HG03439 (cell line): ENCODE measurements at regions not wholly inside any gene's neighbourhood (a gene's known extent, or its start where the extent isn't known, plus 50 kb on each side); places are given as distances from the start of the nearest gene placed in this dataset.

Experiments used
- ATAC-seq: cut with Tn5 transposase; IDR thresholded peaks from one replicate; pipeline ENCODE4 v1.9.1; 2021; ENCODE audit warnings: mild to moderate bottlenecking, moderate library complexity; ENCODE audit not compliant: unreplicated experiment

- no peak for ATAC-seq
These were observed 486.7 kb upstream of the ADAMTS16 start for GRCh38 chr5:4653475-4653874.

DNA sequence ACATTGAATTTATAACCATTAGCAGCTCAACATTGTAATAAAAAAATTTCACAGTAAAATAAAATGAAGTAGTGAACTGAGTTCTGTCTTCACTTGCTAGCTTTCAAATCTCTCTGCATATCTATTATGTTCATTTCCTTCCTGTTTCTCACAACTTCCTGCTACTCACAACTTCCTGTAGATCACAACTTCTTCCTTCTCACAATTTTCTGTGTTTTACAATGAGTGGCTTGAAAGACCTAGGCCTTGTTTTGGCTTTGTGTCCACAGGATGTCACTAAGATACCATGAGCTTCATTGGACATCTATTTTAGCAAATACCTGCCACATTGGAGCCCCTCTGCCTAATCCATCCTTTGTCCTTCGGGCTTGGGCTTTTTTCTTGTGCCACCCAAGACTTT, 480.3 kb upstream of the ADAMTS16 start:
- ATAC-seq, result no peak

DNA sequence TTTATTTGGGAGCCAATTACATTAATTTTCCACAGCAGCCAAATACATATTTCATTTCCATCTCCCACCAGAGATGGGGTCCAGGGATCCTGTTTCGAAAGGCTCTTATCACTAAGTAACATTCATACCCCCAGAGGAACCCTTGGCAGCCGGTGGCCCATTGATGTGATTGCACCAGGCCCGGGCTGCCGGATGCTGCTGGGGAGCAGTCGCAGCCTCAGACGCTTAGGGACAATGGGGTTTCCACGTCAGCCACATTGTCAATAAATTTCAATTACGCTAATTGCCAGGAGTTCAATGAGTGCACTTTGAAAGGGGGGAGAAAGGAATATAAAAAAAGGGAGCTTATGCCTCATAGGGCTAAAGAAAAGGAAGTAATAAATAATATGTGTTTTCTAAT, 478.8 kb upstream of the ADAMTS16 start:
- no peak for ATAC-seq

GRCh38 chr5:4661836-4662235, 478.3 kb upstream of the ADAMTS16 start:
- ATAC-seq, result no peak

DNA sequence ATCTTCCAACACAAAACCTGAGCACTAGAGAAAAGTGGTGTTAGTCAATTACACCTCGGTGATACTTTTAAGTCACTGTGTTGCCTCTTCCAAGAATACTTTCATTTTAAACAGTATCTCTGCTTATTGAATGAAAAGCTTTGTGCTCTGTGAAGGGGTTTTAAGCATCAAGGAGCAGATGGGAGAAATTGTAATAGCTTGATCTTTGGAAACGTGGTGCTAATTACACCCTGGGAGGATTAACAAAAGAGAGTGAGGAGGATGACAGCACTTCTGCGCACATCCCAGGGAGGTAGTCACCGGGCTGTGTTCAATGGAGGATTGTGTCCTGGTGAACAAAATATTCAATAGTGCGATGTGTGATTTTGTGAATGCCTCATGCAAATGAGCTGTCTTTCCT, 477.4 kb upstream of the ADAMTS16 start:
- ATAC-seq, result no peak

GRCh38 chr5:4665911-4666310, 474.2 kb upstream of the ADAMTS16 start:
- ATAC-seq, result no peak

- ATAC-seq, result no peak
These were observed 466.0 kb upstream of the ADAMTS16 start for GRCh38 chr5:4674166-4674565.

DNA sequence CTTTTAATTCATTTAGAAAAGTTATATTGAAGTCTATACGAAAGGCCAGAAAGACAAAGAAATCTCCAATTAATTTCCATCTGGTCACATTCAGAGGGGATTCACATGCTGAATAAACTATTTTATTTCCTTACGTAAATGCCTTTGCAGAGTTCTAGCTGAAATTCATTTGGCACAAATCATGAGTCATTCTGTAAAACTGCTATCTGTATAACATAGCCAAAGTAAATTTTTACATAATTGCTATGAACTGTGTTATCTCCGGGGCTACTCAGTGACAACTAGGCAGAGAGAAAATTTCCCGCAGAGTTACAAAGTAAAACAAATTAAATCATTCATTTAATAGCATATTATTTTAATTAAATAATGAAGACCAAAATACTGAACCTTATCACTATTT, 463.2 kb upstream of the ADAMTS16 start:
- no peak for ATAC-seq

DNA sequence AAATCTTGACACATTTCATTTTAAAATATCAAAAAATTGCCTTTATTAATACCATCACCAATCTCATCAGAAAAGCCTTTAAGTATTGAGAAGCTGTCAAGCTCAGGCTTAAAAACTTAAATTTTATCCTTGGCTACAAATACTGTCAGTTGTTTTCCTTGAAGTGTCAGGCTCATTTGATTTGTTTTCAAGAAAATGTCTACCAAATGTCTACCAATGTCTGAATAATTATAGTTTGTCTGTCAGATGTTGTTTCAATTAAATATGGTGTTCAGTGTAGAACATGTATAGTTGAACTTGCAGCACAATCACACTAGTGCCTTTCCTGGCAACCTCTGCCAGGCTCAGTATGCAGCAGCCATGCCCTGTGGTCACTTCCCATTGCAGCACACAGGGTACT, 455.2 kb upstream of the ADAMTS16 start:
- ATAC-seq, result no peak

GRCh38 chr5:4698596-4698995, 441.5 kb upstream of the ADAMTS16 start:
- no peak for ATAC-seq

DNA sequence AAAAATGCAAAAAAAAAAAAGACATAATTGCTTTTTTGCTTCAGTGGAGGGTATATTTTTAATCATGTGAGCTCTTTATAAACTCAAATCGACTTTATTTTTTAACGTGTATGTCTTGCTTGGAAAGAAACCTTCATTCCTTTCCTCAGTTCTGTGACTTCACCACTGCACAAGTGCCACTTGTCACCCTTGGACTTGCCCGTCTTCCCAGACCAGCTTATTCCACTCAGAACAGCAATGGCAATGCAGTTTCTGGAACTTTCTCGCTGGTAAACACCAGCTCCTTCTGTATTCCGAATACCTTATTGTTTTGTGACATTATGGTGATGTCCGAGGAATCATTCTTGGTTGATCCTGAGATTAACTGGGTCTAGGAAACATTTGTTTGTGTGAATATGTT, 440.5 kb upstream of the ADAMTS16 start:
- no peak for ATAC-seq

GRCh38 chr5:4700069-4700468, 440.1 kb upstream of the ADAMTS16 start:
- no peak for ATAC-seq

GRCh38 chr5:4700871-4701270, 439.3 kb upstream of the ADAMTS16 start:
- no peak for ATAC-seq

DNA sequence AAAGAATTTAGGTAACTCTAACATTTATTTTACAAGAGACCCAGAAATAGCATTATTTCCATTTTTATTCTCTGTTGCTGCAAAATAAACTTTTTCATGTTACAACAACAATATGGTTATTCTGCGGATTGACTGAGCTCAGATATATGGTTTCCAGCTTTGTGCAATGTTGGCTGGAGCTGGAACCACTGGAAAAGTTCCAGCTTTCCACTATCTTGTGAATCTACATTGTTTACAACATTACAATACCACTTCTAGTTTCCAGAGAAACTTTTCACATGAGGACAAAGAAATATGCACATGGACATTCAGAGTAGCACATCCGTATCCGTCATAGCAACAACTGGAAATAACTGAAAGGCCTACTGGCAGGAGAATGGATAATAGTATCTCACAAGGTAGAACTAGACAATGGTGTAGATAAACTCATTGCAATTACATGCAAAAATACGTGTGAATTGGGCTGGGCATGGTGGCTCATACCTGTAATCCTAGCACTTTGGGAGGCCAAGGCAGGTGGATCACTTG, 436.1 kb upstream of the ADAMTS16 start:
- no peak for ATAC-seq

- no peak for ATAC-seq
These were observed 435.2 kb upstream of the ADAMTS16 start for GRCh38 chr5:4704951-4705350.

GRCh38 chr5:4716781-4717180, 423.3 kb upstream of the ADAMTS16 start:
- no peak for ATAC-seq

DNA sequence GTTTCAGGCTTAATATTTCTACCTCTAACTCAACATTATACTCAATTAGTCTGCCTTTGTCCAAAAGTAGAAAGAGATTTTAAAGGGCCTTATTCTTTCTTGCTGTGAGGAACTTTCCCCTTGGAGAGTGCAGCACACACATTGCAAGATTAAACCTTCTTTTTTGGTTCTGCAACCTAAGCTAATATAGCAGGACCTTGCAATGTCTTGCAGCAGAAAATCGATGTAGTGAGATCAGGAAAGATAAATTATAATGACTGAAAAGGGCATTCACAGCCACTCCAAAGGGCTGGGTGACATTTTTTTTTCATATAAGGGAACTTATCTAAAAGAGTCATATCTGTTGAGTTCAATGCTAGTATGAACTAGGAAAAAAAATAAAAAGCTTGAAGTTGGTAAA, 422.7 kb upstream of the ADAMTS16 start:
- ATAC-seq, result no peak

GRCh38 chr5:4720831-4721230, 419.3 kb upstream of the ADAMTS16 start:
- ATAC-seq, result no peak

- ATAC-seq, result no peak
These were observed 417.2 kb upstream of the ADAMTS16 start for GRCh38 chr5:4722886-4723285.

DNA sequence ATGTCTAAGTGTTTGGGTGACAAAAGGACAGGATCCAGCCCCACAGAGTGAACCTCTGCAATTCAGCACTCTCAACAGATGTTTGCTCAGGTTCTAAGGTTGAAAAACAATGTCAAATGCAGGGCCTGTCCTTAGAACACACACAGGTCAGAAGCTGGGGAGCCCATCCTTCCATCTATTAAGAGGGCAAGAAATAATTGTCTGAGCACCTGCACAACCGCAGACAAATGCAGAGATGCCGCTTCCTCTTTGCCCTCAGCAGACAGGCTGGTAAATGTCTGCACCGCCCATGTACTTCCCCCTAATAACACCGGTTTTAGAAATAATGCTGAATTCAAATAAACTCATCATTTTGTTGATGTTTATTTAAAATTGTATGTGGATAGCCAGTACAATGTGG, 414.5 kb upstream of the ADAMTS16 start:
- ATAC-seq, result no peak

DNA sequence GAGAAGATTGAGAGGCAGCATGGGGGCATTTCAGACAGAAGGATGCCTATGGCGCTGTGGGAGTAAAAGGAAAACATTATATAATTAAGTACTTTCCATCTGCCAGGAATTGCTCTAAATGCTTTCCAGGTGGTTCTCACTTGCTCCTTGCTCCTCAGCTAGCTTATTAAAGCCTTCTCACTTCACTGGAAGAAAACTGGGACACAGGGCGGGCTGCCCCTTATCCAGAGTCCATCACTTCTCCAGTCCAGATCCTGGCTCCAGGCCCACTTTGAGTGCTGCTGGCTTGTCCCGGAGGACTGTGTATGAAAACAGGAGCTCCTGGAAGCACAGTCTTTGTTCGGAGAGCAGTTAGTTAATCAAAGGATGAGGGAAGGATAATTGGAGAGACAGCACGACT, 409.9 kb upstream of the ADAMTS16 start:
- no peak for ATAC-seq

DNA sequence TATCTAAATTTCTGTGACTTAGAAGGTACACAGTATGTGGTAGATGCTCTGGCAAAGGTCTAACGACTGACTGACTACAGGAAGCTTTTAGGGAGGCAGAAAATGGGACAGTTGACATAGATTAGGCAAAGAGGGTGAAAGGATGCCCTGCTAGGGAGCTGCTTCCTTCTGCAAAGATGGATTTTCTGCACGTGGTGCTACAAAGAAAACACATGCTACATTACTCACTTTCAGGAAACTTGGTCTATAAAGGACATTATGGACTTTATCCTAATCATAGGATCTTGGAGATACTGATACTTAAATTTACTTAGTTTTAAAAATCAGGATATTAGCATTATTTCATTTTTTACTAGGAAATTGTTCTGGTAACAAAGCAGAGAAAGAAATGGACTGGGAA, 405.8 kb upstream of the ADAMTS16 start:
- no peak for ATAC-seq

DNA sequence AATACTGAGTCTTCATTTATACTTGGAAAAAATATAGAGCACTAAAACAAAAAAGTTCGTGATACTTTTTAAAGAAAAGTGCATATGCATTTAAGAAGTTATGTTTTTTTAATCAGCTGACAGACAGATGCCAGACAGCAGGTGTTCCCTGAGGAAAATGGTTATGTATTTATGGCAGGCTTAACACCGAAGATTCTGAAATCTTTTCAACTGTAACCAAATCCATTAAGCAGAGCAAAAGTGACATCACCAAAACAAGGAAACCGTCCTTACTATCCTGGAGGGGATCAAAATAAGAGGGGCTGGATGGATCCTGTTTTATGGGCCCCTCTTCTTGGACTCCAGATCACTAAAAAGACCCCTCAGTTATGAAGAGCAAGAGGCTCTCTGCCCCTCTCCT, 404.9 kb upstream of the ADAMTS16 start:
- ATAC-seq, result no peak

DNA sequence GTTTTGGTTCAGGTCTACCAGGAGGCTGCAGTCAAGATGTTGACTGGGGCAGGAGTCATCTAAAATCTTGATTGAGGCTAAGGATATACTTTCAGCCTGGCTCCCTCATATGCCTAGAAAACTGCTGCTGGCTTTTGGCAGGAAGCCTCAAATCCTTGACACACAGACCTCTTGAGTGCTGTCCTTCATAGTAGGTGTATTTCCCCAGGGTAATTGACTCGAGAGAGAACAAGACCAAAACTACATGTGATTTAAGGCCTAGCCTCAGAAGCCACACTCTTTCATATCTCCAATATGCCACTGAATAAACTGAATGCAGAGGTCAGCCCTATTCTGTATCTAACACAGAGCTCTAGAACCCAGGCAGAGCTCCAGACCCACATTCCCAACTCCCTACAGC, 402.3 kb upstream of the ADAMTS16 start:
- ATAC-seq, result no peak
